Ovary (tissue), 7 donors: ENCODE measurements at regions not wholly inside any gene's neighbourhood (a gene's known extent, or its start where the extent isn't known, plus 50 kb on each side); places are given as distances from the start of the nearest gene placed in this dataset.

Experiments
- DNase-seq, 5 donors: peaks; one replicate each; pipeline ENCODE4 v3.0.0-alpha.2; 2019 to 2020
- H3K27ac ChIP-seq, 2 donors: fragments of 200-600 bp; one replicate each; pipeline versions ENCODE4 v1.5.1 to v1.8.0; 2019 to 2022
- H3K27me3 ChIP-seq: fragments of 200-600 bp; one replicate; pipeline ENCODE4 v1.8.0; 2022
- H3K36me3 ChIP-seq: fragments of 200-600 bp; sonication (generic); one replicate; pipeline ENCODE4 v1.5.1; 2019
- H3K4me1 ChIP-seq: one replicate; pipeline ENCODE4 v1.8.1; 2013; ENCODE audit warnings: mild to moderate bottlenecking, moderate library complexity; ENCODE audit not compliant: insufficient read depth
- H3K4me3 ChIP-seq: fragments of 200-600 bp; sonication (generic); one replicate; pipeline ENCODE4 v1.5.1; 2017
- H3K9me3 ChIP-seq, 2 donors: fragments of 200-600 bp in 1 of 2; sonication (generic) in 1 of 2; one replicate each; pipeline versions ENCODE4 v1.5.1 to v1.8.1; 2013 to 2019; ENCODE audit warnings: mild to moderate bottlenecking in 1 of 2, moderate library complexity in 1 of 2
- EP300 ChIP-seq: sonication (generic); formaldehyde crosslinking; IDR thresholded peaks from one replicate; pipeline ENCODE4 v1.6.1; 2017; ENCODE audit warnings: antibody characterized with exemption
- POLR2A ChIP-seq: fragments of 450-650 bp; IDR thresholded peaks from one replicate; pipeline ENCODE4 v1.6.1; 2017; ENCODE audit warnings: antibody characterized with exemption, mild to moderate bottlenecking, moderate library complexity
- WGBS, 3 donors: extraction: QIAGEN DNeasy Blood & Tissue Kit in 1 of 3; methylation state at CpG; one replicate each; pipeline versions ENCODE4 v1.1.5 to v1.1.7; 2013 to 2017; 5-methylcytosine and 5-hydroxymethylcytosine counted together
- intact Hi-C, 4 donors: fragments of 100-400 bp; cut with DNase I; formaldehyde crosslinking; loops; one replicate each; pipeline versions ENCODE4 v1.11.0 to v1.15.1; 2022 to 2023
- TF ChIP-seq, protein P1 (sequence below), 3 donors: fragments of 450-650 bp in 2 of 3; fragments of 200-600 bp in 1 of 3; IDR thresholded peaks; one replicate each; pipeline versions ENCODE4 v1.5.1 to v1.8.0; 2016 to 2022; ENCODE audit warnings: antibody characterized with exemption in 3 of 3, mild to moderate bottlenecking in 1 of 3
- donor health status: DM: no; HTN: no; CAD: no; lungs with moderate emphysema.
- donor health status: DM: no; HTN: no; CAD: no.
- donor health status: Bipolar disorder and iron deficiency.
- donor health status: DM: no; HTN: no; CAD: no.
- donor health status: DM: yes; HTN: yes; CAD: no.

DNA sequence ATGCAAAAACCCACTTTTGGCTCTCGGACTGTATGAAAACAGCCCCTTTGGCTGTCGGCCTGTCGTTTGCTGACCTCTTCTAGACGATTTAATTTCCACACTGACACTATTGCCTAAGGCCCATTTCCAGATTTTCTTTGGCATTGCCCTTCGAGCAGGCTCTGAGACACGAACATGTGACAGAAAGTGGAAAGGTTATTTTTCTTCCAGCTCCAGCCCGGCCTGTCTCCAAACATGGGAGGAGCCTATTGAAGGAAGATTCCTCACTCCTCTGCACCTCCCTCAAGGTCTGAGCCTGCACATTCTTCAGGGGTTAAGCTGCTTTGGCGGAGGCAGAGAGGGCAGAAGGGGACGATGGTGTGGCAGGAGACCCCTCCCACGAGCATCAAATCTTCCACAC lies 85.9 kb upstream of the FOXF1 start:
- H3K27me3 ChIP-seq, result no peaks in the 10 kb centered on the region
- no peak overlapping the region for H3K4me3 ChIP-seq
- H3K4me1 ChIP-seq, result no peaks in the 10 kb centered on the region
- TF ChIP-seq EP300 (no peak), POLR2A (no peak)
- TF ChIP-seq, protein P1, sequence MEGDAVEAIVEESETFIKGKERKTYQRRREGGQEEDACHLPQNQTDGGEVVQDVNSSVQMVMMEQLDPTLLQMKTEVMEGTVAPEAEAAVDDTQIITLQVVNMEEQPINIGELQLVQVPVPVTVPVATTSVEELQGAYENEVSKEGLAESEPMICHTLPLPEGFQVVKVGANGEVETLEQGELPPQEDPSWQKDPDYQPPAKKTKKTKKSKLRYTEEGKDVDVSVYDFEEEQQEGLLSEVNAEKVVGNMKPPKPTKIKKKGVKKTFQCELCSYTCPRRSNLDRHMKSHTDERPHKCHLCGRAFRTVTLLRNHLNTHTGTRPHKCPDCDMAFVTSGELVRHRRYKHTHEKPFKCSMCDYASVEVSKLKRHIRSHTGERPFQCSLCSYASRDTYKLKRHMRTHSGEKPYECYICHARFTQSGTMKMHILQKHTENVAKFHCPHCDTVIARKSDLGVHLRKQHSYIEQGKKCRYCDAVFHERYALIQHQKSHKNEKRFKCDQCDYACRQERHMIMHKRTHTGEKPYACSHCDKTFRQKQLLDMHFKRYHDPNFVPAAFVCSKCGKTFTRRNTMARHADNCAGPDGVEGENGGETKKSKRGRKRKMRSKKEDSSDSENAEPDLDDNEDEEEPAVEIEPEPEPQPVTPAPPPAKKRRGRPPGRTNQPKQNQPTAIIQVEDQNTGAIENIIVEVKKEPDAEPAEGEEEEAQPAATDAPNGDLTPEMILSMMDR (IDR thresholded peaks at IDR 0.05), result no peak
- no peak overlapping the region for H3K27ac ChIP-seq
- no peak for DNase-seq
- no peaks in the 10 kb centered on the region for H3K36me3 ChIP-seq
- peaks cover 0 to 4% of the 10 kb centered on the region in 2 donors for H3K9me3 ChIP-seq
- 25 to 27% (median 26%) methylated on average over 10 of the region's 10 CpGs for WGBS, 3 donors
- intact Hi-C loops, result no loop called here

DNA sequence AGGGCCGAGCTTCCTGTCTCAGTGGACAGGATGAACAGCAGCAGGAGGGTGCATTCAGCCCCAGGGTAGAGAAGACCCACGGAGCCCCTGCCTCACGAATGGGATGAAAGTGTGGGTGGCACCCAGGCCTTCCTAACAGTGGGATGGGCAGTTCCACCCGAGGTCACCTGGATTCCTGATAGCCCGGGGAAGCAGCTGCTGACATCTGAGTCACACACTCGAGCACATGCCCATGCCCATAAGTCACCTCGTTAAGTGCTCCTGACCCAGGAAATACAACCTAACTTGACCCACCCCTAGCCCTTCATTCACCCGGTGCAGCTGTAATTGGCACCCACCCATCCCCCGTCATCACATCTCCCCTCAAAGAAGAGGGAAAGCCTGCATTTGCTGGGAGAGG lies 85.3 kb upstream of the FOXF1 start:
- intact Hi-C loops, result no loop called here
- peaks cover 0 to 4% of the 10 kb centered on the region in 2 donors for H3K9me3 ChIP-seq
- no peaks in the 10 kb centered on the region for H3K36me3 ChIP-seq
- no peak overlapping the region for H3K27ac ChIP-seq
- H3K4me3 ChIP-seq, result no peak overlapping the region
- DNase-seq, result no peak
- H3K27me3 ChIP-seq, result no peaks in the 10 kb centered on the region
- H3K4me1 ChIP-seq, result no peaks in the 10 kb centered on the region
- 45 to 50% (median 48%) methylated on average over 9 of the region's 9 CpGs for WGBS, 3 donors
- TF ChIP-seq EP300 (no peak), POLR2A (no peak)
- TF ChIP-seq, protein P1 (IDR thresholded peaks at IDR 0.05), result no peak

DNA sequence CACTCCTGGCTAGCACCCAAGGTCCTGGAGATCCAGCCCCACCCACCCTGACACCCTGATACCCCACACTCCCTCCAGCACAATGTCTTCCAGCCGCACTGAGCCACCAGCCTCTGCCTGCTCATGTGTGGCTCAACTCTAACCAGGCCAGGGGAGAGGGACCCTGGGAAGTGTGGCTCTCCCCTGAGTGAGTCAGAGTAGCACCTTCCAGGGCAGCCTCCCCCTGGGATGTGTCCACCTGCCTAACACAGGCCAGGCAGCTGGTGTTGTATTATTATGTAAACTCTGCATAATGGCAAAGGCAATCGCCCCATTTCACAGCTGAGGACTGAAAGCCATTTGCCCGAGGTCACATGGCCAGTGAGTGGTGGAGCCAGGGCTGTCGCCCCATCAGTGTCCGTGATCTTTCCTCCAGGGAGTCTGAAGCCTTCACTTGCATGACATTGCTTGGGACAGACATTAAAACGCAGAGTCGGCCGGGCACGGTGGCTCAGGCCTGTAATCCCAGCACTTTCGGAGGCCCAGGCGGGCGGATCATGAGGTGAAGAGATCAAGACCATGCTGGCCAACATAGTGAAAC lies 84.2 kb upstream of the FOXF1 start:
- Histone ChIP-seq H3K4me1 (no peaks in the 10 kb centered on the region), H3K4me3 (no peak overlapping the region), H3K9me3 (peaks cover 0 to 4% of the 10 kb centered on the region in 2 donors), H3K27me3 (no peaks in the 10 kb centered on the region), H3K27ac (no peak overlapping the region), H3K36me3 (no peaks in the 10 kb centered on the region)
- TF ChIP-seq EP300 (no peak), POLR2A (no peak)
- TF ChIP-seq, protein P1 (IDR thresholded peaks at IDR 0.05), result no peak
- no peak for DNase-seq
- intact Hi-C loops, result no loop called here
- 82 to 91% (median 88%) methylated on average over 12 of the region's 12 CpGs for WGBS, 3 donors

DNA sequence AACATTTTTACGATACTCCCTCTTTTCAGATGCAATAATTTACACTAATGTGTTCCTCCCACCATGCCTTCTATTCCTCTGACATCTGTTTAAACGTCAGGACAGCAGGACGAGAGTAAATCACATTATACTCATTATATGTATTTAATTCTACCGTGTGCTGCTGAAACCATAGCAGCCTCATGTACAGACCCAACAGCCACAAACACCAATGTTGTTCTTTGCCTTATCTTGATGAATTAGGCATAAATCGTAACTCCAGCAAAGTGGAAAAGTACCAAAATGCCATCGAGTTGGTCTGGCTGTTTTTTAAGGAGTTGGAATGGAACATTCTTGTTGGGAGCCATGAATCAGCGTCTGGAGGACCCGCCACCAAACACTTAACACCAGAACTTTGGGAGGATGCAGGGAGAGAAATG lies 82.9 kb upstream of the FOXF1 start:
- Histone ChIP-seq H3K27me3 (no peaks in the 10 kb centered on the region), H3K36me3 (no peaks in the 10 kb centered on the region), H3K4me1 (no peaks in the 10 kb centered on the region), H3K9me3 (peaks cover 0 to 1% of the 10 kb centered on the region in 2 donors), H3K4me3 (no peak overlapping the region), H3K27ac (no peak overlapping the region)
- TF ChIP-seq, protein P1 (IDR thresholded peaks at IDR 0.05), result no peak
- TF ChIP-seq POLR2A (no peak), EP300 (no peak)
- no peak for DNase-seq
- intact Hi-C loops, result no loop called here
- 14 to 25% (median 15%) methylated on average over 8 of the region's 8 CpGs for WGBS, 3 donors
